K562 (cell line): ENCODE measurements at regions not wholly inside any gene's neighbourhood (a gene's known extent, or its start where the extent isn't known, plus 50 kb on each side); places are given as distances from the start of the nearest gene placed in this dataset.

ENCODE experiments used
- ATF1 ChIP-seq, 2 experiments: fragments of 450-650 bp in 1 of 2; IDR thresholded peaks; 2 replicates each; pipeline ENCODE4 v1.6.1; 2016; ENCODE audit warnings: missing compliant biosample characterization in 1 of 2, missing genetic modification characterization in 1 of 2
- DACH1 ChIP-seq: fragments of 450-650 bp; IDR thresholded peaks from 2 replicates; pipeline ENCODE4 v1.6.1; 2018; ENCODE audit not compliant: partially characterized antibody
- SMARCC2 ChIP-seq: fragments of 450-650 bp; IDR thresholded peaks from 2 replicates; pipeline ENCODE4 v1.6.1; 2017; ENCODE audit warnings: antibody characterized with exemption, moderate library complexity, mild to moderate bottlenecking, low read depth
- ZBTB1 ChIP-seq: sonication (generic); formaldehyde crosslinking; IDR thresholded peaks from 2 replicates; pipeline ENCODE4 v1.8.1; 2023; ENCODE audit warnings: missing genetic modification reagents, low read depth, mild to moderate bottlenecking, borderline replicate concordance
- TF ChIP-seq, protein P1 (sequence below): fragments of 250-450 bp; sonication (Bioruptor Pico); IDR thresholded peaks from 2 replicates; pipeline ENCODE4 v1.5.0; 2020; ENCODE audit warnings: mild to moderate bottlenecking

DNA sequence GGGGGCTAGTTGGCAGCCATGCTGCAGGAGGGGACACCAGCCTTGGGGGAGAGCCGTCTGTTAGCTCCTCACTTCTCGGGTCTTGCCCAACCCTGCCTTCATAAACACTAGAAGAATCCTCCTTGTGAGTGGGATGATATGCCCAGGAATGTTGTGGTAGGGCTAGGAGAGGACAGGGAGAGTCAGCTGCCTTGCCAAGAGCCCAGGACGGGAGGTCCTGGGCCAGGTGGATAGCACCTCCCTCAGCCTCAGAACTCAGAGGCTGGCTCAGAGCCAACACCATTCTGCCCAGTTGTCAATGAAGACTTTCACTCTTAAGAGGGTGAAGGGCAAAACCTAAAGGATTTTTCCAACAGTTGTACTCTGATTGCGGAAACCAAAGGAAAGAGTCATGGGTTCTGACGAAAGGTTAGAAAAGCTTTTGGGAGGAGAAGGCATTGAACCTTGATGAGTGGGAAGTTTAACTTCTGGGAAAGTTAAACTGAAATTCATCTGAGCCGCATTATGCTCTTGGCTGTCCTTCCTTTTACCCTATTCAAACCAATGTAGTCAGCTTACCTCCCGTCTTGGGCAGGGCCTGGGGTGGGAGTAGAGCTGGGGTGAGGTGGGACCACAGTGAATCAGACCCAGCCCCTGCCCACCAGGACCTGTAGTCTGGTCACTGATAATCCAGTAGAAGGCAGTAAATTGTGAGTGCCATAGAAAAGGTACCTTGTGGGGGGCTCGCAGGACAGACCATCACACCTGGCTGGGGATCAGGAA, 81.9 kb downstream of the FAM43A start:
- no peak for TF ChIP-seq SMARCC2
- TF ChIP-seq ZBTB1 (CRISPR knock-in tag): no peak
- no peak for TF ChIP-seq DACH1
- no peak for TF ChIP-seq ATF1 (CRISPR knock-in tag; IDR thresholded peaks at IDR 0.05)
- no peak for TF ChIP-seq ATF1 (tag; IDR thresholded peaks at IDR 0.05)
- TF ChIP-seq, protein P1, sequence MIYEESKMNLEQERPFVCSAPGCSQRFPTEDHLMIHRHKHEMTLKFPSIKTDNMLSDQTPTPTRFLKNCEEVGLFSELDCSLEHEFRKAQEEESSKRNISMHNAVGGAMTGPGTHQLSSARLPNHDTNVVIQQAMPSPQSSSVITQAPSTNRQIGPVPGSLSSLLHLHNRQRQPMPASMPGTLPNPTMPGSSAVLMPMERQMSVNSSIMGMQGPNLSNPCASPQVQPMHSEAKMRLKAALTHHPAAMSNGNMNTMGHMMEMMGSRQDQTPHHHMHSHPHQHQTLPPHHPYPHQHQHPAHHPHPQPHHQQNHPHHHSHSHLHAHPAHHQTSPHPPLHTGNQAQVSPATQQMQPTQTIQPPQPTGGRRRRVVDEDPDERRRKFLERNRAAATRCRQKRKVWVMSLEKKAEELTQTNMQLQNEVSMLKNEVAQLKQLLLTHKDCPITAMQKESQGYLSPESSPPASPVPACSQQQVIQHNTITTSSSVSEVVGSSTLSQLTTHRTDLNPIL (CRISPR knock-in tag): no peak
